T47D (cell line): ENCODE measurements at regions not wholly inside any gene's neighbourhood (a gene's known extent, or its start where the extent isn't known, plus 50 kb on each side); places are given as distances from the start of the nearest gene placed in this dataset.
"Not testable (repeated sequence)": the region's sequence is repeated elsewhere in the genome, so short reads cannot be mapped to it uniquely, and the experiment has no call there.

ENCODE experiments used
- DNase-seq, 2 experiments: peaks; one replicate each; pipeline versions ENCODE4 v3.0.0 to v3.0.0-alpha.2; 2011 to 2012; ENCODE audit warnings: low read depth in 1 of 2, low spot score in 1 of 2
- JUND ChIP-seq: IDR thresholded peaks from 2 replicates; pipeline ENCODE4 v1.6.1; 2012; ENCODE audit warnings: low read depth
- in situ Hi-C: cut with HindIII; loops from 2 replicates; pipeline ENCODE4 v1.10.0; 2016; ENCODE audit warnings: low sequenced_read_pairs, low pct_unique_long_range_greater_than_20kb

GRCh38 chr10:32217216-32217615 lies 129.7 kb downstream of the EPC1 start:
- in situ Hi-C loops: no loop called here
- no peak for TF ChIP-seq JUND
- DNase-seq: no peak

DNA sequence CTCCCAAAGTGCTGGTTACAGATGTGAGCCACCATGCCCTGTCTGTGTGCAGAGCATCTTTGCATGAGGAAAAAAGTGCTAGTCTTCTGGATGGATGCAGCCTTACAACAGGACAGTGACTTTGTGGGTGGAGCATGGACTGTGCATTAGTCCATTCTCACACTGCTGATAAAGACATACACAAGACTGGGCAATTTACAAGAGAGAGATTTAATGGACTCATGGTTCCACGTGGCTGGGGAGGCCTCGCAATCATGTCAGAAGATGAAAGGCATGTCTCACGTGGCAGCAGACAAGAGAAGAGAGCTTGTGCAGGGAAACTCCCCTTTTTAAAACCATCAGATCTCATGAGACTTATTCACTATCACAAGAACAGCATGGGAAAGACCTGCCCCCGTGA lies 133.1 kb downstream of the EPC1 start:
- in situ Hi-C loops, DNase-seq: not testable (repeated sequence)

- in situ Hi-C loops: no loop called here
- TF ChIP-seq JUND: no peak
- no peak for DNase-seq
Observed at GRCh38 chr10:32211046-32211363, 136.0 kb downstream of the EPC1 start.

DNA sequence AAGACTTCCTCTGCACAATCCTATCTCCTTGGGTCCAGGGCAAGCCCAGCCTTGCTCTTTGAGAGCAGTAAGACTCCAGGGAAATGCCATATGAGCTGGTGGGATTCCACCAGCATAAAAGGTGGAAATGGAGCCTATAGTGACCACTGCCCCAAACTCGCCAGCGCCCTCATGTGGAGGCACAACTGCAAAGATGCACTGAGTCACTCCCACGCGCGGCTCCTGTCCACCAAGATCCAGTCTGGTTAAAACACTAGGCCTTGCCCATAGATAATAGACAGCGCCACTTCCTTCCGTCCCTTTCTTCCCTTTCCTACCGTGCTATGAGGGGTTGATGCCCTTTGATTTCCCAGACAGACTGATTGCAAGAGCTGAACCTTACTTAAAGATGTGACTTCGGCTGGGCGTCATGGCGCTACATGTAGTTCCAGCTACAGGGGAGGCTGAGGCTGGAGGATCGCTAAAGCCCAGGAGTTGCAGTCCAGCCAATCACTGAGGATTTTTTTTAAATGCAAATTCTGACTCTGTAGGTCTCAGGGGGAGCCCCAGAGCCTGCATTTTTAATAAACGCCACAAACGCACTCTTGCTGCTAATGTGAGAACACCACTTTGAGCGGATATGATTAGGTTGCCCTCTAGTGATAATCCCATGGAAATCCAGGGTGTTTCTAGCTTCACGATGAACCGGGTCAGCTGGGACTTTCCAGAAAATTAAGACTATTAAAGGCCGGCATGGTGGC lies 136.5 kb downstream of the EPC1 start:
- in situ Hi-C loops: no loop called here
- peak; percentile 17 to 59 for DNase-seq
- no peak for TF ChIP-seq JUND

- DNase-seq, in situ Hi-C loops: not testable (repeated sequence)
Observed at GRCh38 chr10:32208005-32208404, 139.0 kb downstream of the EPC1 start.

- peak; percentile 22 to 76 for DNase-seq
- no peak for TF ChIP-seq JUND
- in situ Hi-C loops: no loop called here
Observed at GRCh38 chr10:32207544-32207943, 139.4 kb downstream of the EPC1 start.

DNA sequence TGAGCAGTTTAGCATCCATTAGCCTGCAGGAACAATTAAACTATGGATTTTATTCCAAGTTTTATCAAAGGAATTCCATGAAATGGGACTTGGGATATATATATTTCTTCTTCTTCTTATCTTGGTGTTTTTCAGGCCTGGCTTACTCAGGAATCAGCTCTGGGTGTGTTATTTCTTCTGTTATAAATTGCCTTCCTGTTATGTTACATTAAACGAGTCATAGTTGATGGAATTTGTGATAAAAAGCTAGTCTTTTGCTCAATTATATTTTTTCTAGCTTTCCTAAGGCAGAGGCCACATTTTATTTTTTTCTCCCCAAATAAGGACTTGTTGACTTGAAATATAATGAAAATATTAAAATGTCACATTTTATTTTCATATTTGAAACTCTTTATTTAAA lies 141.3 kb downstream of the EPC1 start:
- in situ Hi-C loops: no loop called here
- DNase-seq: no peak
- TF ChIP-seq JUND: no peak

- DNase-seq: no peak
- in situ Hi-C loops: no loop called here
- no peak for TF ChIP-seq JUND
Observed at GRCh38 chr10:32204606-32205005, 142.4 kb downstream of the EPC1 start.

DNA sequence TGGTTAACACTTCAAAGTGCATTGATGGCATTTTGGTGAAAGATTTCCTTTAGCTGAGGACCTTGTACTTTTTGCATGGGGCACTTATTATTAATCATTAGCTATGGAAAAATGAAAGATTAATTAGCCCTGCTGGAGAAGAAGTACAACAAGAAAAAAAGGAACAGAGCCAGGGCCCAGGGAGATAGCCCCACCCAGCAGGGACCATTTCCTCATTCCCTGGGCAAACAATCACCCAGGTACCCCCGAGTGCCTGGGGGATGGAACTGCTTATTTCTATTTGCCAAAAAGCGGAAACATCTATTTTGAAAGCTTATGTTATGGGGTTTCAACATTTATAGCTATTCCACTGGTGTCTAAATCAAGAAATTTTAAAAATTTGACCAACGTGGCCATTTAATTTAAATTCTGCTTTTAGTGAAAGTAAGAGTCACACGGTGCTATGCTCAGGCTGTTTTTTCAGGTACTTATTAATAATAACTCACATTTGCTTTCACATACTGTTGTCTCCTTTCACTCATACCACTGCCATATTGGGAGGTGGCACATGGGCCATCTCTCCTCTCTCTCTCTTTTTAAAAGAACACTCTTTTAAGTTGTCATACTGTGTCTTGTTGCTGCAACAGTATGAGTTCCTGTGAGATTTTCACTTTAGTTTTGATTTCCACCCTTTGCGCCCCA lies 143.6 kb upstream of the KIF5B start:
- DNase-seq: no peak
- TF ChIP-seq JUND: no peak
- in situ Hi-C loops: no loop called here

- no peak for DNase-seq
- no peak for TF ChIP-seq JUND
- in situ Hi-C loops: no loop called here
Observed at GRCh38 chr10:32197423-32197822, 141.2 kb upstream of the KIF5B start.

DNA sequence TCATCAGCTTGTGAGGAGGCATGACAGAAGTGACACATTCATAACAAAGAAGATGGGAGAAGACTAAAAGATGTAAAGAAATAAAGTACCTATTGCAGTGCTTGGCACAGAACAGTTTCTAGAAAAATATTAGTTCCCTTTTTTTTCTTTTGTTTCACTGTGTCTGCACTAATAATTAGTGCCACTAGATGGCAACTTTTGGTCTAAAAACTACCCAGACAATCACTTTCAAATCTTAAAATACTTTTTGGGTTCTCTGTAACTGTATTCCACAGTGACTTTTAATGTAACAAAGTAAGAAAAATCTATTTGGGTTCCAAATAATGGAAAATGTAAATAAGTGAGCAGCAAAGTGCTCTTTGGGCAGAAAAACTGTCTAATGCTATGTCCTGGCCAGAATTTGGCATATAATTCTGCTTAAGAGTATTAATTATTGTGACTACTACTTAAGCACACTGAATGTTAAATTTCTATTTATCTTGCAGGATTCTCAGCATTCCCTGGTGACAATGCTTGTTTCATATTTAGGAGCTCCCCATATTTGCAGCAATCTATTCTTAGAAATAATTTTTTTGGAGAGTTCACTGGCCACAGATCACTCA lies 134.8 kb upstream of the KIF5B start:
- TF ChIP-seq JUND: no peak
- in situ Hi-C loops: no loop called here
- peak in 1 of 2 experiments; percentile 25 for DNase-seq

- peak in 1 of 2 experiments; percentile 39 for DNase-seq
- no peak for TF ChIP-seq JUND
- in situ Hi-C loops: no loop called here
Observed at GRCh38 chr10:32189400-32190084, 133.3 kb upstream of the KIF5B start.

DNA sequence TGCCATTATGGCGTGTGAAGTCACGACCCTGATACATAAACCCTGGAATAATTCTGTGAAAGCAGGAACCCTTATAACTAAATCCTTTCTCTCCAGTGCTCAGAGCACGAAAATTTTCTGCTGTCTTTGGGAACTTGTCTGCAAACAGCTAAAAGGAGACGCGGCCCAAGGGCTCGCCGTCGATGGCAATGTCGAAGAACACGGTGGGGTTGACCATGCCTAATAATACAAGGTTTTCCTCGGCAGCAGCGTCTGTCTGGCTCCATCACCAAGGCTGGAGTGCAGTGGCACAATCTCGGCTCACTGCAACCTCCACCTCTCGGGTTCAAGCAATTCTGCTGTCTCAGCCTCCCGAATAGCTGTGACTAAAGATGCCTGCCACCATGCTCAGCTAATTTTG lies 132.4 kb upstream of the KIF5B start:
- DNase-seq, in situ Hi-C loops: not testable (repeated sequence)
